Hepatic stellate cell (primary cell): ENCODE measurements at regions not wholly inside any gene's neighbourhood (a gene's known extent, or its start where the extent isn't known, plus 50 kb on each side); places are given as distances from the start of the nearest gene placed in this dataset.

Source experiments
- DNase-seq: peaks from one replicate; pipeline ENCODE4 v3.0.0; 2011; ENCODE audit warnings: low spot score

- DNase-seq, result no peak
Measured at GRCh38 chr2:16412321-16413030, 253.2 kb downstream of the CYRIA start.

GRCh38 chr2:16411788-16412187 lies 253.8 kb downstream of the CYRIA start:
- no peak for DNase-seq

GRCh38 chr2:16409849-16410248 lies 255.8 kb downstream of the CYRIA start:
- no peak for DNase-seq

- no peak for DNase-seq
Measured at GRCh38 chr2:16409006-16409390, 256.6 kb downstream of the CYRIA start.

GRCh38 chr2:16408331-16409005 lies 257.2 kb downstream of the CYRIA start:
- no peak for DNase-seq

GRCh38 chr2:16407358-16407757 lies 258.3 kb downstream of the CYRIA start:
- DNase-seq, result no peak

DNA sequence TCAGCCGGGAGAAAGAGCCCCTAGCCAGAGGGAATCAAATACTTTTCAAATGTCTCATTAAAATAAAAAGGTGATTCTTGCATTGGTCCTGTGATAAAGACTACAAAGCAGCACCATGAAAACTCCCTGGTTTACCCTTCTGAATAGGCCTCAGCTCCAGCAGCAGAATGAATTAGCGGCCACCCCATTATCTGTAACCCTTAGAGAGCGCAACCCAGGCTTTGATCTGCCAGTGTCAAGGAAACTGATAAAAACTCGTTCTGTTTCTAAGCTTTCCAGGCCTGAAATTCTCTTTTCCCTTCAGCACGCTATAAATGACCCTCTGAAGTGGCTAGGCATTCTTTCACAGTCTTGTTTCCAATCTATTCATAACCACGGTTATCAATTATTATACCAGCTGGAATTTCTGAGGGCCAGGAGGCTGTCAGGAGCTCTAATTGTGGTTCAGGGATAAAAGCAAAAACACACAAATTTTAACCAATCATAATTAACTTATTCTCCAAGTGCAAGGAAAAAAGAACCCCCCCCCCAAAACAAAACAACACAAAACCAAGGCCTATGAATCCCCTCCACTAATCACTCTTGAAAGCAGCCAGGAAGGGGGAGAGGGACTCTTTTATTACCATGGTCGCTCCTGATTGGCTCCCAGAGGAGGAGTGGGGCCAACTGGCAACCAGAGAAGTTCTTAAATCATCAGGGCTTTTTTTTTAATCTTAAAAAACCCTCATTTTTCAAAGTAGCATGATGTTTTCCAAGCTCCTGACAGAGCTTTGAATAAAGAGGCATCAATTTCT lies 258.9 kb downstream of the CYRIA start:
- DNase-seq, result no peak

DNA sequence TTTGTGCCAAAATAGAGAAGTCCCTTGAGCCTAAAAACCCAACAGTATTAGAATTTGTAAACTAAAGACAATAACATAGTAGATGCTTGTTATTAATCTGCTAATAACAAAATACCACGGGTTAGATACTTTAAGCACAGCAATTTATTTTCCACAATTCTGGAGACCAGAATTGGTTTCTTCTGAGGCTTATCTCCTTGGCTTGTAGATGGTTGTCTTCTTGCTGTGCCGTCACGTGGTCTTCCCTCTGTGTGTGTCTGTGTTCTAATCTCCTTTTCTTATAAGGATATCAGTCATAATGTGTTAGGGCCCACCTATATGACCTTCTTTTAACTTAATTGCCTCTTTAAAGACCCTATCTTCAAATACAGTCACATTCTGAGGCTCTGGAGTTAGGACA lies 260.1 kb downstream of the CYRIA start:
- no peak for DNase-seq

DNA sequence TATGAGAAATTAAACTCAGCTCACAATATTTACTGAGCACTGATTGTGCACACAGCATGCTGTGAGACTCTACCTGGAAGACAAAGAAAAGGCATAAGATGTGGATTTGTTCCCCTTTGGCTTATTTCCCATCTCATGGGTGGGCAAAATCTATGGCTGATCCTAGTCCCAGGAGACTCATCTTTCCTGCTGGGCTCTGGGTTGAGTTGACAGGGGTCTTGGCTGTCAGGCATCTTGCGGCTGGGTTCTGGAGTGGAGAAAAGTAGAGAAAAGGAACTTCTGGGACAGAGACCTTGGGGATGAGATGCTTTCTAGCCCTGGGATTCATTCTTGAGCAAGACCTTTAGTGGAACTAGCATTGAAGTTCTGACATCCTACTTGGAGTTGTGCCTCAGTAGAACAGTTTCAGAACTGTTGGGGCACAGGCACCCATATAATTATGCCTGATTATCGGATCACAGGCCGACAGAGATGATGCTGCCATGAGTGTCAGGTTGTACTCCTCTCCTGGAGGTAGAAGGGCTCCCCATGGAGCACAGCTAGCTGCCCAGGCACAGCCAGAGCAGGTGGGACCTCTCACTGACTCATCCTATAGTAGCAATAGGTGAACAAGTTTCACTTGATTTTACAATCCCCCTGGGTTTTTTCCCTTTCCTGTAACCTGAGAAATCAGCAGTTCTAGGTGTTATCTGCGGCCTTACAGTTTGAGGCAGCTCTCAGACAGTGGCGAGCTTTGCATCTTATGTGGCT lies 260.9 kb downstream of the CYRIA start:
- DNase-seq, result no peak

GRCh38 chr2:16404146-16404545 lies 261.5 kb downstream of the CYRIA start:
- DNase-seq, result no peak

DNA sequence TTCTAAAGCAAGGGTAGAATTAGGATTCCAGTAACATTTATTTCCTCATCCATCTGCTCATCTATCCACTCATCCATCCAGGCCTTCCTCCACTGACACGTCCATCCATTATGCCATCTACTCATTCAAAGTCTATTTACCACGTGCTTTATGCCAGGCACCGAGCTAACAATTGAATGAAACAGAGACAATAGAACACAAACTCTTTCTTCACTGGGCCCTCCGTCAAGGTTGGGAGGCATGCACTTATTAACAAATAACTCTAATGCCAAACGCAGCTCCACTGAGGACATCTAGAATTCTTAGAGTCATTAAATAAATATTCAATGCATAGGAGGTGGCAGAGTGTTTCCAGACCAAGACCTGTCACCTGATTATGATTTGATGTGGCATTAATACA lies 262.7 kb downstream of the CYRIA start:
- DNase-seq, result no peak

GRCh38 chr2:16401761-16402300 lies 263.8 kb downstream of the CYRIA start:
- no peak for DNase-seq

- no peak for DNase-seq
Measured at GRCh38 chr2:16400127-16400623, 265.5 kb downstream of the CYRIA start.

GRCh38 chr2:16398486-16399043 lies 267.1 kb downstream of the CYRIA start:
- DNase-seq, result no peak

DNA sequence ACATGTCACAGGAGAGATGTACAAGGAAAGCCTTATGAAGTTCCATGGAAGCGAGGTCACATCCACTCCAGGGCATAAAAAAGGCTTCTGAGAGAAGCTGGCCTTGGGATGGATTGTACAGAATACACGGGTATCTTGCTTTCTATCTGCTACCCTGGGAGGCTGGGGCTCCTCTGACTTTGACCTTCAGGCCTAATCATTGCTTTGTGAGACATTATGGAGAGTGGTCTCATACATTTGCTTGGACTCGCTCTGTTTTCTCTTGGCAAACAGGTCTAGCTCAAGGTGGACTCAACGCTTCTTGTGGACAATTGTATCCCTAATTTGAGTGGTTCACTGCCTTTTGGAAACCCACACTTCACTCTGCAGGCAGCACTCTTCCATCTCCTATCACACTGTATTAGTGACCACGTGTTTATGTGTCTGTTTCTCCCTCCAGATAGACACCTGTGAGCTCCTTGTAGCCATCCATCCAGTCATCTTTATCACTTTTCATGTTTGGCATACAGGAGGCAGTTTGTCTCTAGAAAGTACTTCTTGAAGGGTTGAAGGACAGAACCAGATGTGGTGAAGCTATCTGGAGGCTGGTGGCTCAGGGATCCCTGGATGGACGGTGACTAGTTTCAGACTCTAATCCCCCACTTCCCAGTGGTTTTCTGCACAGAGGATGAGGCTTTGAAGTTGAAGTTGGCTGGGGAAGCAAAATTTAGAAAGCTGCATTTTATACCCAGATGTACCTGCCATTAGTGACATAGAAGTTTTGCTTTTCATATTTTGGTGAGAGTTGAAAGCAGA lies 267.8 kb downstream of the CYRIA start:
- no peak for DNase-seq

GRCh38 chr2:16396986-16397385 lies 268.6 kb downstream of the CYRIA start:
- DNase-seq, result no peak

DNA sequence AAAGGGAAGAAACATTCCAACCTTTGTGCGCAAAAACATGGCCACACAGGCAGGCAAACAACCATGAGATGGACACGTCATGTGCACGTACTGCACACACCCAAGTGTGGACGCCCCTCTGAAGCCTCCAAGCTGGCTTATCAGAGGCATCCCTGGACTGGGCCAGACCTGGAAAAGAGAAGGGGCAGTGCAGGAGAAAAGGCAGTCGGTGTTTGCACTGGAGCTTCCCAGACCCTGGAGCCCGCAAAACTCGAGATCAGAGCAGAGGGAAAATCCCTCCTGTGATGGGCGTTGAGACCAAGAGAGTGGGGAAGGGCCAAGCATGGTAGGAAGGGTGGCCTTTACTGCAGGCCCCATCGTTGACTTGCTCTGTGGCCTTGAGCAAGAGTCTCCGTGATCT lies 269.5 kb downstream of the CYRIA start:
- DNase-seq, result no peak

DNA sequence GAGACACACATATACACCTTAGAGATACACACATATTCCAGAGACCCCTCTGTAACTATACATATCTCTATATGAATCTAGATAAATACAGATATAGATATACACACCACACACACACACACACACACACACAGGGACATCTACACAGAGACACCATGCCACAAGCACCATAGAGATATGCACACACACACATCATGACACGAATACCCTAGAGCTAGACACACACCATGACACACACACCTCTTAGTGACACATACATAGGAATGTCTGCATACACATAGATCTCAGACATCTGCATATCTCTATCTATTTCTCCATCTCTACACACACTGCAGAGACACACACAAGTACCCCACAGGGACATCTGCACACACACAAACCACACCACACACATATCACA lies 270.0 kb downstream of the CYRIA start:
- no peak for DNase-seq

DNA sequence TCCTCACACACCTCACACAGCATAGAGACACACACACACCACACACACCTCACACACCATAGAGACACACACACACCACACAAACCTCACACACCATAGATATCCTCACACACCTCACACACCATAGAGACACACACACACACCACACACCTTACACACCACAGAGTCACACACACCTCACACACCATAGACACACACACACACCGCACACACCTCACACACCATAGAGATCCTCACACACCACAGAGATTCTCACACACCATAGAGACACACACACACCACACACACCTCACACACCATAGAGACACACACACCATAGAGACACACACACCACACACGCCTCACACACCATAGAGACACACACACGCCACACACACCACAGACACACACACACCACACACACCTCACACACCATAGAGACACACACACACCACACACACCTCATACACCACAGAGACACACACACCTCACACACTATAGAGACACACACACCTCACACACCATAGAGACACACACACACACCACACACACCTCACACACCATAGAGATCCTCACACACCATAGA lies 270.6 kb downstream of the CYRIA start:
- no peak for DNase-seq
